OCI-LY1 (cell line): ENCODE measurements at regions not wholly inside any gene's neighbourhood (a gene's known extent, or its start where the extent isn't known, plus 50 kb on each side); places are given as distances from the start of the nearest gene placed in this dataset.

Source experiments
- H2AFZ ChIP-seq: fragments of 200-600 bp; sonication (generic), shearing (Covaris generic); 2 replicates; pipeline ENCODE4 v1.6.0; 2014; ENCODE audit warnings: antibody characterized with exemption, mild to moderate bottlenecking, low read length
- H3F3A ChIP-seq: fragments of 200-600 bp; sonication (generic), shearing (Covaris generic); 2 replicates; pipeline ENCODE4 v1.6.0; 2014; ENCODE audit warnings: mild to moderate bottlenecking, antibody characterized with exemption, low read length, moderate library complexity; ENCODE audit not compliant: insufficient read depth
- H3K27ac ChIP-seq: fragments of 200-600 bp; sonication (generic); 2 replicates; pipeline ENCODE4 v1.5.1; 2014; ENCODE audit warnings: low read length, mixed run types, mild to moderate bottlenecking, low read depth; ENCODE audit not compliant: poor library complexity, severe bottlenecking
- H3K27me3 ChIP-seq: fragments of 200-600 bp; sonication (generic); 2 replicates; pipeline ENCODE4 v1.6.0; 2014; ENCODE audit warnings: antibody characterized with exemption, mild to moderate bottlenecking, low read length, moderate library complexity; ENCODE audit not compliant: insufficient read depth
- H3K36me3 ChIP-seq: fragments of 200-600 bp; sonication (generic); 2 replicates; pipeline ENCODE4 v1.6.1; 2014; ENCODE audit warnings: mild to moderate bottlenecking, antibody characterized with exemption, low read length, moderate library complexity, mixed read lengths; ENCODE audit not compliant: insufficient read depth
- H3K4me1 ChIP-seq: fragments of 200-600 bp; sonication (generic); 2 replicates; pipeline ENCODE4 v1.5.1; 2014; ENCODE audit warnings: mild to moderate bottlenecking, low read length, moderate library complexity; ENCODE audit not compliant: insufficient read depth, severe bottlenecking
- H3K4me2 ChIP-seq: fragments of 200-600 bp; sonication (generic), shearing (Covaris generic); 2 replicates; pipeline ENCODE4 v1.6.1; 2014; ENCODE audit warnings: low read length
- H3K4me3 ChIP-seq: fragments of 200-600 bp; sonication (generic); 2 replicates; pipeline ENCODE4 v1.5.1; 2014; ENCODE audit warnings: low read length, low read depth, mild to moderate bottlenecking, mixed read lengths; ENCODE audit not compliant: poor library complexity, severe bottlenecking
- H3K79me2 ChIP-seq: fragments of 200-600 bp; shearing (Covaris generic); 2 replicates; pipeline ENCODE4 v1.6.1; 2016; ENCODE audit warnings: mixed run types, low read length, mixed read lengths; ENCODE audit not compliant: insufficient read depth
- H3K9ac ChIP-seq: fragments of 200-600 bp; sonication (generic), shearing (Covaris generic); 2 replicates; pipeline ENCODE4 v1.6.1; 2014; ENCODE audit warnings: mild to moderate bottlenecking, low read length, mixed read lengths
- H3K9me2 ChIP-seq: fragments of 200-600 bp; sonication (generic), shearing (Covaris generic); 2 replicates; pipeline ENCODE4 v1.6.1; 2014; ENCODE audit warnings: low read depth, mild to moderate bottlenecking, low read length, mixed read lengths
- H3K9me3 ChIP-seq: fragments of 200-600 bp; shearing (Covaris generic); 2 replicates; pipeline ENCODE4 v1.6.1; 2014; ENCODE audit warnings: low read length, mixed read lengths
- H4K20me1 ChIP-seq: fragments of 200-600 bp; sonication (generic), shearing (Covaris generic); 2 replicates; pipeline ENCODE4 v1.6.0; 2016; ENCODE audit warnings: mild to moderate bottlenecking, low read length; ENCODE audit not compliant: insufficient read depth
- EZH2 ChIP-seq: fragments of 200-600 bp; sonication (generic), shearing (Covaris generic); IDR thresholded peaks from 2 replicates; pipeline ENCODE4 v1.8.0; 2017; ENCODE audit warnings: borderline replicate concordance, mixed run types, mild to moderate bottlenecking, antibody characterized with exemption, low read length, moderate library complexity, mixed read lengths
- TF ChIP-seq, protein P1 (sequence below): fragments of 200-600 bp; sonication (generic), shearing (Covaris generic); IDR thresholded peaks from 2 replicates; pipeline ENCODE4 v1.5.1; 2017; ENCODE audit warnings: mild to moderate bottlenecking, antibody characterized with exemption, low read length, moderate library complexity, mixed read lengths

DNA sequence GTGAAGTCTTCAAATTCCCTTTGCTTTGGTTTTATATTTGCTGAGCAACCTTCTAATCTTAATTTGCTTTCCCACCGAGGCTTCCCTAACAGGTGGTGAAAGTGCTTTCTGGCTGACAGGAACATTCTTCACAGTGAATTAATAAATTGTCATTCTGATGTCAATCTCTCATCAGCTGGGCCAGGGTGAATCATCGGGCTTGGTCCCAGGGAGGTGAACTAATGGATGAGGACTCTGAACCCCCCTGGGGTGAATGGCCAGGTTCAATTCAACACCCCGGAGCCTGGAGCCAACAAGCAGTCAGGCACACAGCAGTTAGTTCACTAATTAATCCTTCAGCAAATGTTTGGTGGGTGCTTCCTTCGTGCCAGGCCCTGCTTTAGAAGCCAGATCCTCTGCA lies 155.4 kb upstream of the PDGFD start:
- no peaks in the 10 kb centered on the region for H3K79me2 ChIP-seq
- H3K27me3 ChIP-seq = no peaks in the 10 kb centered on the region
- H3K4me2 ChIP-seq = no peak overlapping the region
- no peak overlapping the region for H2AFZ ChIP-seq
- no peak overlapping the region for H3K27ac ChIP-seq
- H3K4me3 ChIP-seq = no peak overlapping the region
- H3F3A ChIP-seq = no peaks in the 10 kb centered on the region
- no peaks in the 10 kb centered on the region for H3K9me2 ChIP-seq
- TF ChIP-seq, protein P1, sequence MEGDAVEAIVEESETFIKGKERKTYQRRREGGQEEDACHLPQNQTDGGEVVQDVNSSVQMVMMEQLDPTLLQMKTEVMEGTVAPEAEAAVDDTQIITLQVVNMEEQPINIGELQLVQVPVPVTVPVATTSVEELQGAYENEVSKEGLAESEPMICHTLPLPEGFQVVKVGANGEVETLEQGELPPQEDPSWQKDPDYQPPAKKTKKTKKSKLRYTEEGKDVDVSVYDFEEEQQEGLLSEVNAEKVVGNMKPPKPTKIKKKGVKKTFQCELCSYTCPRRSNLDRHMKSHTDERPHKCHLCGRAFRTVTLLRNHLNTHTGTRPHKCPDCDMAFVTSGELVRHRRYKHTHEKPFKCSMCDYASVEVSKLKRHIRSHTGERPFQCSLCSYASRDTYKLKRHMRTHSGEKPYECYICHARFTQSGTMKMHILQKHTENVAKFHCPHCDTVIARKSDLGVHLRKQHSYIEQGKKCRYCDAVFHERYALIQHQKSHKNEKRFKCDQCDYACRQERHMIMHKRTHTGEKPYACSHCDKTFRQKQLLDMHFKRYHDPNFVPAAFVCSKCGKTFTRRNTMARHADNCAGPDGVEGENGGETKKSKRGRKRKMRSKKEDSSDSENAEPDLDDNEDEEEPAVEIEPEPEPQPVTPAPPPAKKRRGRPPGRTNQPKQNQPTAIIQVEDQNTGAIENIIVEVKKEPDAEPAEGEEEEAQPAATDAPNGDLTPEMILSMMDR = no peak
- TF ChIP-seq EZH2 = no peak
- H3K9me3 ChIP-seq = no peaks in the 10 kb centered on the region
- no peaks in the 10 kb centered on the region for H3K4me1 ChIP-seq
- no peaks in the 10 kb centered on the region for H4K20me1 ChIP-seq
- no peaks in the 10 kb centered on the region for H3K36me3 ChIP-seq
- H3K9ac ChIP-seq = no peak overlapping the region

DNA sequence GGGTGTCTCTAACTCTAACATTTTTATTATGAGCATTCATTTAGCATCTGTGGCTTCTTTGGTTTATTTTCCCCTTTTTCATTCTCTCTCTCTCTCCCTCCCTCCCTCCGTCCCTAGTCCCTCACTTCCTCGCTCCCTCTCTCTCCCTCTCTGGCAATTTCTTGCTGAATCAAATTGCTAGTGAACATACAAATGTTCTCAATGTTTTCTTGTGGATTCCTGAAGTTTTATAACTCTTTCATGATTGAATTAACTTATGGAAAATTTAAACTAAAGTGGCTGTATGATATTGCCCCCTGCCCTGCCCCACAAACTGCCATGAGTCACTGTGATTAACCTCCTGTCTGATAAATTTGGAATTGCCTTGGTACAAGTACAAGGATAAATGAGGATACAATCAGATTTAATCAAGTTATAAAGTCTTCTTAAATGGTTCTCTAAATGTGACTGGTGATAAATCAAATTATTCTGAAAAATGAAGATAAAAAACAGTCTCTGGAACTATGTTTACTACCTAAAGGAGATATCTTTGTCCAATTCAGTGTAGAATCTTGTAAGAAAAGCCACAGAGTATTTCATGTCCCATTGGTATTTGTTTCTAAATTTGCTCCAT lies 143.0 kb upstream of the PDGFD start:
- H3K4me3 ChIP-seq = no peak overlapping the region
- no peak for TF ChIP-seq EZH2
- TF ChIP-seq, protein P1 = no peak

DNA sequence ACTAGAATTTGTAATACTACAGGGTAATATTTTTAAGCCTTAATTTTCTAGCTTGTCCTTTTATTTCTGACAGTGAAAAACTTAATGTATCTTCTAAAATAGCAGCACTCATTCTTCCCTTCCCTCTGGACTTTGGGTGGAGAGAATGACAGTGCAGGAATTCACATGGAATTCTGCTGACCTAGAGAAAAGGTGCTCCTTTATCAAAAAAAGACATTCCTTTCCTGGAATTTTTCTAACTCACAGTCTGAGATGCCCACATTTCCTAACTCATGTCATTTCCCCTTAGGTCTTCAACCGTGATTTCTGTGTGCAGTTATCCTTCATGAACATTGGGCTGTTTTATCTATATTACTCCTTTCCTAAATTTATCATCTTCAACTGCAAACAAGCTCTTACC lies 137.8 kb upstream of the PDGFD start:
- Histone ChIP-seq H3K36me3 (no peaks in the 10 kb centered on the region), H3K4me2 (no peak overlapping the region)
- TF ChIP-seq, protein P1 = no peak
- TF ChIP-seq EZH2 = no peak

More for the DNA sequence above, 143.0 kb upstream of the PDGFD start:
- no peaks in the 10 kb centered on the region for H3K9me3 ChIP-seq
- no peaks in the 10 kb centered on the region for H3K79me2 ChIP-seq
- H3K4me2 ChIP-seq = no peak overlapping the region
- H3K9ac ChIP-seq = no peak overlapping the region
- no peak overlapping the region for H2AFZ ChIP-seq
- no peaks in the 10 kb centered on the region for H3K27me3 ChIP-seq
- no peaks in the 10 kb centered on the region for H3K4me1 ChIP-seq
- no peaks in the 10 kb centered on the region for H3K9me2 ChIP-seq
- H3K36me3 ChIP-seq = no peaks in the 10 kb centered on the region
- no peak overlapping the region for H3K27ac ChIP-seq
- no peaks in the 10 kb centered on the region for H3F3A ChIP-seq
- H4K20me1 ChIP-seq = no peaks in the 10 kb centered on the region

More for the DNA sequence above, 137.8 kb upstream of the PDGFD start:
- Histone ChIP-seq H3K9me2 (no peaks in the 10 kb centered on the region), H4K20me1 (no peaks in the 10 kb centered on the region), H2AFZ (no peak overlapping the region), H3K79me2 (no peaks in the 10 kb centered on the region), H3K4me3 (no peak overlapping the region), H3K27ac (no peak overlapping the region), H3K27me3 (no peaks in the 10 kb centered on the region), H3K4me1 (no peaks in the 10 kb centered on the region), H3F3A (no peaks in the 10 kb centered on the region), H3K9ac (no peak overlapping the region), H3K9me3 (no peaks in the 10 kb centered on the region)
